Caco-2 (cell line): ENCODE measurements at regions not wholly inside any gene's neighbourhood (a gene's known extent, or its start where the extent isn't known, plus 50 kb on each side); places are given as distances from the start of the nearest gene placed in this dataset.

Source experiments
- BruUV-seq: library from RNA; stranded (reverse); fragments of 400-500 nt; replicated peaks from 2 replicates; lab custom pipeline; 2021; lab: Mats Ljungman, UMichigan
- CTCF ChIA-PET: fragments of 300-600 bp; sonication (Branson Sonifier 250); formaldehyde crosslinking; loops from one replicate; lab custom pipeline; 2022; ENCODE audit warnings: antibody characterized with exemption; lab: Charles Lee
- POLR2A ChIA-PET: fragments of 300-600 bp; sonication (Branson Sonifier 250); formaldehyde crosslinking; loops from one replicate; lab custom pipeline; 2022; ENCODE audit warnings: antibody characterized with exemption; lab: Charles Lee
- DNase-seq, 2 experiments: peaks; one replicate each; pipeline versions ENCODE4 v3.0.0 to v3.0.0-alpha.2; 2020 to 2022
- H3K27me3 ChIP-seq: replicated peaks from 2 replicates; pipeline ENCODE4 v1.6.0; 2011; ENCODE audit warnings: low read length; ENCODE audit not compliant: control insufficient read depth, insufficient read depth
- H3K36me3 ChIP-seq: 2 replicates; pipeline ENCODE4 v1.5.1; 2011; ENCODE audit warnings: low read length; ENCODE audit not compliant: control insufficient read depth, insufficient read depth
- H3K4me1 ChIP-seq: fragments of 250-450 bp; sonication (Bioruptor Pico); 2 replicates; pipeline ENCODE4 v1.5.1; 2020; ENCODE audit warnings: mild to moderate bottlenecking
- H3K4me3 ChIP-seq: 2 replicates; pipeline ENCODE4 v1.5.1; 2011; ENCODE audit warnings: low read depth, mild to moderate bottlenecking, control low read depth, low read length
- H3K9me3 ChIP-seq: fragments of 250-450 bp; sonication (Bioruptor Pico); 2 replicates; pipeline ENCODE4 v1.5.1; 2020; ENCODE audit warnings: mild to moderate bottlenecking, moderate library complexity
- H3K27ac Mint-ChIP-seq: one replicate; pipeline ENCODE4 v1.8.0; 2022; ENCODE audit warnings: mixed read lengths; ENCODE audit not compliant: unreplicated experiment
- H3K27me3 Mint-ChIP-seq: one replicate; pipeline ENCODE4 v1.8.0; 2022; ENCODE audit warnings: mixed read lengths; ENCODE audit not compliant: insufficient read depth, unreplicated experiment
- H3K36me3 Mint-ChIP-seq: one replicate; pipeline ENCODE4 v1.8.0; 2022; ENCODE audit warnings: mild to moderate bottlenecking, mixed read lengths; ENCODE audit not compliant: insufficient read depth, unreplicated experiment
- H3K4me1 Mint-ChIP-seq: one replicate; pipeline ENCODE4 v1.8.0; 2022; ENCODE audit warnings: low read depth, mixed read lengths; ENCODE audit not compliant: unreplicated experiment
- H3K4me3 Mint-ChIP-seq: one replicate; pipeline ENCODE4 v1.8.0; 2022; ENCODE audit warnings: mild to moderate bottlenecking, moderate library complexity, mixed read lengths; ENCODE audit not compliant: unreplicated experiment
- H3K9me3 Mint-ChIP-seq: one replicate; pipeline ENCODE4 v1.8.0; 2022; ENCODE audit warnings: mixed read lengths; ENCODE audit not compliant: unreplicated experiment
- intact Hi-C: fragments of 100-400 bp; cut with micrococcal nuclease; formaldehyde crosslinking; loops from one replicate; pipeline ENCODE4 v1.10.0; 2022; ENCODE audit not compliant: unreplicated experiment
- TF ChIP-seq, protein P1 (sequence below), 2 experiments: fragments of 200-600 bp in 1 of 2; IDR thresholded peaks; 1 replicate in 1 of 2; 2 replicates in 1 of 2; pipeline versions ENCODE4 v1.5.1 to v1.8.0; 2011 to 2022; ENCODE audit warnings: antibody characterized with exemption in 1 of 2, control low read depth in 1 of 2, inconsistent platforms in 1 of 2, low read depth in 1 of 2, low read length in 1 of 2, mild to moderate bottlenecking in 1 of 2, moderate library complexity in 1 of 2; ENCODE audit not compliant: insufficient read depth in 1 of 2, severe bottlenecking in 1 of 2, unreplicated experiment in 1 of 2

DNA sequence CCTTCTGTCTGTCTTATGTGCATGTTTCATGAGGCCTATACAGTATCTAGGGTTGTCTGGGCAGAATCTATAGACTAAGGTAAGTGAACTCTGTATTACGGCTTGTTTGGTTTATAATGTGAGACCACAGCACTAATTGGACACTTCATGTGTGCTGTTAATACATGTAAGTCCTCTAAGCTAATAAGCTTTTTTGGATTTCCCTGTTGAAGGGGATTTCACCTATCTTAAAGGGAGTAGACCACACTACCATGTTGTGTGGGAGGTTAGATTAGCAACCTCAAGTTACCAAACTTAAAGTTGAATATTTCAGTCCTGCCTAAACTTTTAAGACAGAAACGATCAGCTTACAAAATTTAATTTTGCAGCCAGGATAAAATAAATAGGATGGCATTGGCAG, 189.8 kb upstream of the GOLIM4 start:
- Mint-ChIP-seq H3K27ac (no peak overlapping the region), H3K27me3 (peaks cover 4% of the 10 kb centered on the region), H3K4me1 (no peaks in the 10 kb centered on the region), H3K36me3 (no peaks in the 10 kb centered on the region), H3K9me3 (no peaks in the 10 kb centered on the region), H3K4me3 (no peak overlapping the region)
- no peak for DNase-seq
- Histone ChIP-seq H3K27me3 (no peaks in the 10 kb centered on the region), H3K4me1 (no peaks in the 10 kb centered on the region), H3K36me3 (no peaks in the 10 kb centered on the region), H3K4me3 (no peak overlapping the region), H3K9me3 (no peaks in the 10 kb centered on the region)
- TF ChIP-seq, protein P1, sequence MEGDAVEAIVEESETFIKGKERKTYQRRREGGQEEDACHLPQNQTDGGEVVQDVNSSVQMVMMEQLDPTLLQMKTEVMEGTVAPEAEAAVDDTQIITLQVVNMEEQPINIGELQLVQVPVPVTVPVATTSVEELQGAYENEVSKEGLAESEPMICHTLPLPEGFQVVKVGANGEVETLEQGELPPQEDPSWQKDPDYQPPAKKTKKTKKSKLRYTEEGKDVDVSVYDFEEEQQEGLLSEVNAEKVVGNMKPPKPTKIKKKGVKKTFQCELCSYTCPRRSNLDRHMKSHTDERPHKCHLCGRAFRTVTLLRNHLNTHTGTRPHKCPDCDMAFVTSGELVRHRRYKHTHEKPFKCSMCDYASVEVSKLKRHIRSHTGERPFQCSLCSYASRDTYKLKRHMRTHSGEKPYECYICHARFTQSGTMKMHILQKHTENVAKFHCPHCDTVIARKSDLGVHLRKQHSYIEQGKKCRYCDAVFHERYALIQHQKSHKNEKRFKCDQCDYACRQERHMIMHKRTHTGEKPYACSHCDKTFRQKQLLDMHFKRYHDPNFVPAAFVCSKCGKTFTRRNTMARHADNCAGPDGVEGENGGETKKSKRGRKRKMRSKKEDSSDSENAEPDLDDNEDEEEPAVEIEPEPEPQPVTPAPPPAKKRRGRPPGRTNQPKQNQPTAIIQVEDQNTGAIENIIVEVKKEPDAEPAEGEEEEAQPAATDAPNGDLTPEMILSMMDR (IDR thresholded peaks at IDR 0.05; ENCODE audit: insufficient read depth in 1 of 2, low read depth in 1 of 2, low read length in 1 of 2, severe bottlenecking in 1 of 2, unreplicated experiment in 1 of 2) = no peak
- ChIA-PET POLR2A (no interaction called here), CTCF (no interaction called here)
- BruUV-seq = no TSS peak
- intact Hi-C loops = no loop called here

DNA sequence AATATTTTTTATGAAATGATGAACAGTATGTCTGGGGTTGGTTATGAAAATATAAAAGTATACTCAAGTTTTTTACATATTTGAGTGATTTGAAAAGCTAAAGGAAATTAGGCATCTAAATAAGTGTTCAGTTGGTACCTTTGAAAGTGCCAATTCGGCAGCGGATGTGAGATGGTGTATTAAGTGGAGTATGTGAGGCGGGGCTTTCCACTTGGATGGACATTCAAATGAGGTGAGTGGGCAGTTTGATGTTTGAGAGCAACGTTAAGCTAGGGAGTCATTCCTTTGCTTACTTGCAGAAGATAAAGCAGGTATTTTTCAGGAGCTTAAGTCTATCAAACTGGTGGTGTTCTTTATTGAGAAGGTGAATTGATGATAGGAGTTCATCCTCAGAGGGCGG, 189.0 kb upstream of the GOLIM4 start:
- H3K4me1 Mint-ChIP-seq = no peaks in the 10 kb centered on the region
- Histone ChIP-seq H3K27me3 (no peaks in the 10 kb centered on the region), H3K4me3 (no peak overlapping the region), H3K4me1 (no peaks in the 10 kb centered on the region), H3K36me3 (no peaks in the 10 kb centered on the region), H3K9me3 (no peaks in the 10 kb centered on the region)
- CTCF ChIA-PET = no interaction called here
- H3K36me3 Mint-ChIP-seq = no peaks in the 10 kb centered on the region
- peaks cover 6% of the 10 kb centered on the region for H3K27me3 Mint-ChIP-seq
- no peak overlapping the region for H3K4me3 Mint-ChIP-seq
- POLR2A ChIA-PET = no interaction called here
- intact Hi-C loops = no loop called here
- no TSS peak for BruUV-seq
- TF ChIP-seq, protein P1 (IDR thresholded peaks at IDR 0.05; ENCODE audit: insufficient read depth in 1 of 2, low read depth in 1 of 2, low read length in 1 of 2, severe bottlenecking in 1 of 2, unreplicated experiment in 1 of 2) = no peak
- no peak for DNase-seq
- no peak overlapping the region for H3K27ac Mint-ChIP-seq
- H3K9me3 Mint-ChIP-seq = no peaks in the 10 kb centered on the region

DNA sequence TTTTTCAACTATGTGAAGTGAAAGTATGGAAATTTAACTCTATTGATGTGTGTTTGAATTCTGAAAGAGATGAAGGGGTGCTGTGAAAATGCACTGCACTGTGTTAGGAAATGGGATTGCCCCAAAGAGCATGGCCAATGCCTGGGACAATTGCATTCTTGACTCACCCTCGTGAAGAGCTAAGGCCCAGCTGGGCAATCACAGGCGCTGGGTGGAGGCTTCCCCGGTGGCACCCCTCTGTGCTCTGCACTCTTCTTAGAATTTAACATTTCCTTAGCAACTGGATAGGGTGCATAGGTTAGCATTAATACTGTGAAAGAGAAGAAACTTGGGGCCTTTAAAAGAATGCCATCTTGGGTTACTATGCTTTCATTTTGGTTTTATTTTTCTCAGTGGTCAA, 179.9 kb upstream of the GOLIM4 start:
- no peaks in the 10 kb centered on the region for H3K36me3 ChIP-seq
- H3K9me3 ChIP-seq = no peaks in the 10 kb centered on the region
- ChIA-PET POLR2A (no interaction called here), CTCF (no interaction called here)
- no peaks in the 10 kb centered on the region for H3K4me1 Mint-ChIP-seq
- no TSS peak for BruUV-seq
- no peaks in the 10 kb centered on the region for H3K9me3 Mint-ChIP-seq
- H3K4me3 ChIP-seq = no peak overlapping the region
- TF ChIP-seq, protein P1 (IDR thresholded peaks at IDR 0.05; ENCODE audit: insufficient read depth in 1 of 2, low read depth in 1 of 2, low read length in 1 of 2, severe bottlenecking in 1 of 2, unreplicated experiment in 1 of 2) = no peak
- no peak overlapping the region for H3K27ac Mint-ChIP-seq
- no peak overlapping the region for H3K4me3 Mint-ChIP-seq
- H3K27me3 Mint-ChIP-seq = peaks cover 4% of the 10 kb centered on the region
- H3K27me3 ChIP-seq = no peaks in the 10 kb centered on the region
- no peaks in the 10 kb centered on the region for H3K36me3 Mint-ChIP-seq
- no peaks in the 10 kb centered on the region for H3K4me1 ChIP-seq
- intact Hi-C loops = no loop called here
- no peak for DNase-seq
